Loucy (cell line): ENCODE measurements at regions not wholly inside any gene's neighbourhood (a gene's known extent, or its start where the extent isn't known, plus 50 kb on each side); places are given as distances from the start of the nearest gene placed in this dataset.

Source experiments
- H2AFZ ChIP-seq: fragments of 200-600 bp; sonication (generic); 2 replicates; pipeline ENCODE4 v1.6.0; 2016; ENCODE audit warnings: antibody characterized with exemption, mild to moderate bottlenecking, low read length, moderate library complexity
- H3F3A ChIP-seq: fragments of 200-600 bp; 2 replicates; pipeline ENCODE4 v1.6.0; 2016; ENCODE audit warnings: antibody characterized with exemption, low read depth, mild to moderate bottlenecking
- H3K27me3 ChIP-seq: fragments of 200-600 bp; sonication (generic); 2 replicates; pipeline ENCODE4 v1.6.1; 2014; ENCODE audit warnings: low read length, mild to moderate bottlenecking; ENCODE audit not compliant: insufficient read depth, poor library complexity, severe bottlenecking
- H3K36me3 ChIP-seq: fragments of 200-600 bp; sonication (generic); 2 replicates; pipeline ENCODE4 v1.6.1; 2016; ENCODE audit warnings: low read length; ENCODE audit not compliant: insufficient read depth
- H3K4me1 ChIP-seq: fragments of 200-600 bp; sonication (generic); 2 replicates; pipeline ENCODE4 v1.5.1; 2014; ENCODE audit warnings: low read length, mild to moderate bottlenecking; ENCODE audit not compliant: insufficient read depth, poor library complexity, severe bottlenecking
- H3K4me2 ChIP-seq: fragments of 200-600 bp; sonication (generic); 2 replicates; pipeline ENCODE4 v1.6.0; 2014; ENCODE audit warnings: antibody characterized with exemption, low read length, low read depth, mild to moderate bottlenecking; ENCODE audit not compliant: poor library complexity, severe bottlenecking
- H3K4me3 ChIP-seq: fragments of 200-600 bp; sonication (generic); 2 replicates; pipeline ENCODE4 v1.5.1; 2014; ENCODE audit warnings: low read length, mild to moderate bottlenecking, mixed read lengths; ENCODE audit not compliant: poor library complexity, severe bottlenecking
- H3K79me2 ChIP-seq: fragments of 200-600 bp; sonication (generic); 2 replicates; pipeline ENCODE4 v1.6.1; 2014; ENCODE audit warnings: low read length; ENCODE audit not compliant: insufficient read depth
- H3K9ac ChIP-seq: fragments of 200-600 bp; sonication (generic); 2 replicates; pipeline ENCODE4 v1.6.0; 2014; ENCODE audit warnings: mild to moderate bottlenecking, low read depth, low read length, moderate library complexity; ENCODE audit not compliant: poor library complexity, severe bottlenecking
- H3K9me2 ChIP-seq: fragments of 200-600 bp; sonication (generic); replicated peaks from 2 replicates; pipeline ENCODE4 v1.6.1; 2016; ENCODE audit warnings: low read depth, low read length, mixed read lengths
- H3K9me3 ChIP-seq: fragments of 200-600 bp; sonication (generic); 2 replicates; pipeline ENCODE4 v1.6.1; 2014; ENCODE audit warnings: mild to moderate bottlenecking, antibody characterized with exemption, low read length, low read depth; ENCODE audit not compliant: insufficient read depth
- H4K20me1 ChIP-seq: fragments of 200-600 bp; sonication (generic); 2 replicates; pipeline ENCODE4 v1.6.0; 2014; ENCODE audit warnings: antibody characterized with exemption, low read length, mild to moderate bottlenecking; ENCODE audit not compliant: insufficient read depth, poor library complexity, severe bottlenecking
- EZH2phosphoT487 ChIP-seq: fragments of 200-600 bp; IDR thresholded peaks from 2 replicates; pipeline ENCODE4 v1.6.1; 2018; ENCODE audit warnings: antibody characterized with exemption, mild to moderate bottlenecking, moderate library complexity, borderline replicate concordance
- TF ChIP-seq, protein P1 (sequence below): fragments of 200-600 bp; sonication (generic); conservative IDR thresholded peaks from 2 replicates; pipeline ENCODE4 v1.5.1; 2014; ENCODE audit warnings: mild to moderate bottlenecking, antibody characterized with exemption, low read length

DNA sequence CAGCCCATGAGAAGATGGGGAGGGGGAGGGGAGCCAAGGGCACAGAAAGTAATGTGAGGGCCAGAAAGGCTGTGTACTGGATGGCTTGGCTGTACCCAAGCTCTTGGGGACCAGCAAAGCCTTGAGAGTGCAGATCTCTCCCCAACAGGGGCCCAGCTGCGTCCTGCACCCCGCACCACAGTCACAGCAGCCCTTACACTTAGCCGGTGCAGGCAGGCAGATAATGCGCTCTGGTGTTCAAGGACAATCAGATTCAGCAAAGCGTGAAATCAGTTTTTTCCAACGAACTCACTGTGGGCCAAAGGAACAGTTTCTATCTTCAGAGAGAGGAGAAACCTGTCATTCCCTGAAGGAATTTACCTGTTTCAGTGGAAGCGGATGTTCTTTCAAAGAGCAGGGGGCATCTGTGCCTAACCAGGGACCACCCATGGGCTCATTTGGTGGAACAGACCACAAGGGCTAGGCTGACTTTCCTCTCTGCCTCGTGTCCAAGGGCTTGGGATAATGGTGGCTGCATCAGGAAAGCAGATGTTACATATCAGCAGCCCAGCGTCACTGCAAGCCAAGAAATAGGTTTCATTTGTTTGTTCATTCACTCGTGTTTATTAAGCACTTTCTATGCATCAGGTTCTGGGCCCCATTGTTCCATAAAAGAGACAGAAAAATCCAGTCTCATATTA, 81.2 kb upstream of the SPON1 start:
- no peak overlapping the region for H3K4me2 ChIP-seq
- no peaks in the 10 kb centered on the region for H3K27me3 ChIP-seq
- H3F3A ChIP-seq = no peaks in the 10 kb centered on the region
- TF ChIP-seq EZH2phosphoT487 = no peak
- TF ChIP-seq, protein P1, sequence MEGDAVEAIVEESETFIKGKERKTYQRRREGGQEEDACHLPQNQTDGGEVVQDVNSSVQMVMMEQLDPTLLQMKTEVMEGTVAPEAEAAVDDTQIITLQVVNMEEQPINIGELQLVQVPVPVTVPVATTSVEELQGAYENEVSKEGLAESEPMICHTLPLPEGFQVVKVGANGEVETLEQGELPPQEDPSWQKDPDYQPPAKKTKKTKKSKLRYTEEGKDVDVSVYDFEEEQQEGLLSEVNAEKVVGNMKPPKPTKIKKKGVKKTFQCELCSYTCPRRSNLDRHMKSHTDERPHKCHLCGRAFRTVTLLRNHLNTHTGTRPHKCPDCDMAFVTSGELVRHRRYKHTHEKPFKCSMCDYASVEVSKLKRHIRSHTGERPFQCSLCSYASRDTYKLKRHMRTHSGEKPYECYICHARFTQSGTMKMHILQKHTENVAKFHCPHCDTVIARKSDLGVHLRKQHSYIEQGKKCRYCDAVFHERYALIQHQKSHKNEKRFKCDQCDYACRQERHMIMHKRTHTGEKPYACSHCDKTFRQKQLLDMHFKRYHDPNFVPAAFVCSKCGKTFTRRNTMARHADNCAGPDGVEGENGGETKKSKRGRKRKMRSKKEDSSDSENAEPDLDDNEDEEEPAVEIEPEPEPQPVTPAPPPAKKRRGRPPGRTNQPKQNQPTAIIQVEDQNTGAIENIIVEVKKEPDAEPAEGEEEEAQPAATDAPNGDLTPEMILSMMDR = no peak
- H2AFZ ChIP-seq = no peak overlapping the region
- no peak overlapping the region for H3K9ac ChIP-seq
- H3K9me2 ChIP-seq = no peaks in the 10 kb centered on the region
- no peaks in the 10 kb centered on the region for H3K9me3 ChIP-seq
- no peak overlapping the region for H3K4me3 ChIP-seq
- no peaks in the 10 kb centered on the region for H3K36me3 ChIP-seq
- no peaks in the 10 kb centered on the region for H3K4me1 ChIP-seq
- H4K20me1 ChIP-seq = no peaks in the 10 kb centered on the region
- no peaks in the 10 kb centered on the region for H3K79me2 ChIP-seq

DNA sequence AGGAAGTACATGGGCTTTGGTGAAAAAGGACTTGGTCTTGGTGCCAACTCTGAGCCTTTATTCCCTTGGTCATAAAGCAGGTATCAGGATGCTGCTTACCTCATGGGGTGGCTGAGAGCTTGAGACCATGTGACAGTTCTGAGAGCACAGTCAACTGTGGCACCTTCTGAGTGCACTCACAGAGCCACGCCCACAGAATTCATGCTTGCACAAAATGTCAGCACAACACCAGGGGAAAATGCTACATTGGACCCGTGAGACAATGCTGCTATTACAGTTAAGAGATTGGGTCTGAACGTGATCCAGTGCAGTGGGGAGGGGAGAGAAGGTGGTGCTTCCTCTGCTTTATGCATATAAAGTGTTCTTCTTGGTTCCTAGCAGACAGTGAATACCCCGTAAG, 79.5 kb upstream of the SPON1 start:
- H3K27me3 ChIP-seq = no peaks in the 10 kb centered on the region
- H3K4me3 ChIP-seq = no peak overlapping the region
- peak overlapping the region; percentile 44; the same call in 1 of the 2 replicates for H2AFZ ChIP-seq
- no peaks in the 10 kb centered on the region for H3K9me2 ChIP-seq
- no peak overlapping the region for H3K9ac ChIP-seq
- H3K9me3 ChIP-seq = no peaks in the 10 kb centered on the region
- no peaks in the 10 kb centered on the region for H4K20me1 ChIP-seq
- no peak overlapping the region for H3K4me2 ChIP-seq
- H3K79me2 ChIP-seq = no peaks in the 10 kb centered on the region
- H3K4me1 ChIP-seq = no peaks in the 10 kb centered on the region
- no peaks in the 10 kb centered on the region for H3K36me3 ChIP-seq
- no peak for TF ChIP-seq EZH2phosphoT487
- TF ChIP-seq, protein P1 = no peak
- no peaks in the 10 kb centered on the region for H3F3A ChIP-seq

DNA sequence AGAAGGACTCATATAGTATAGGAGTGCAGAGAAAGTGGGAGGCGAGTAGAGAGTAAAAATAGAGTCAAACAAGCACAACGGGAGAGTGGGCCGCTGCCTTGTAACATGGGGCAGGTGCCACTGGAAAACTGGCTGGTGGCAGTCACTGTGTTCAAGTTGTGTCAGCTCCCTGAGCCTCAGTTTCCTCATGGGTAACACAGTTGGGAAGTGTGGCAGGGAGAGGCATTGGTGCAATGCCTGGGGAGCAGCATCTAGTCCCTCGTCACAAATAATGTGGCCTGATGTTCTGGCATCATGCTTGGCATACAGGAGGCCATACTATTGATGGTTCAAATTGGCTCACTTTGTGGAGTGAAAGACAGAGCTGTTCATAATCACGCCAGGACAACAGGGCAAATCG, 78.9 kb upstream of the SPON1 start:
- Histone ChIP-seq H3K79me2 (no peaks in the 10 kb centered on the region), H3K9ac (no peak overlapping the region), H3K27me3 (no peaks in the 10 kb centered on the region), H2AFZ (no peak overlapping the region), H4K20me1 (no peaks in the 10 kb centered on the region), H3K36me3 (no peaks in the 10 kb centered on the region), H3K4me2 (no peak overlapping the region), H3K4me3 (no peak overlapping the region), H3K9me2 (no peaks in the 10 kb centered on the region), H3K4me1 (no peaks in the 10 kb centered on the region), H3K9me3 (no peaks in the 10 kb centered on the region), H3F3A (no peaks in the 10 kb centered on the region)
- no peak for TF ChIP-seq EZH2phosphoT487
- TF ChIP-seq, protein P1 = no peak
